CD4-positive, alpha-beta T cell treated with Interleukin-12 subunit alpha and Interleukin-12 subunit beta, for 1 hour (primary cell): ENCODE measurements at regions not wholly inside any gene's neighbourhood (a gene's known extent, or its start where the extent isn't known, plus 50 kb on each side); places are given as distances from the start of the nearest gene placed in this dataset.

ENCODE experiments used
- DNase-seq: peaks from one replicate; pipeline ENCODE4 v3.0.0-alpha.2; 2020

DNA sequence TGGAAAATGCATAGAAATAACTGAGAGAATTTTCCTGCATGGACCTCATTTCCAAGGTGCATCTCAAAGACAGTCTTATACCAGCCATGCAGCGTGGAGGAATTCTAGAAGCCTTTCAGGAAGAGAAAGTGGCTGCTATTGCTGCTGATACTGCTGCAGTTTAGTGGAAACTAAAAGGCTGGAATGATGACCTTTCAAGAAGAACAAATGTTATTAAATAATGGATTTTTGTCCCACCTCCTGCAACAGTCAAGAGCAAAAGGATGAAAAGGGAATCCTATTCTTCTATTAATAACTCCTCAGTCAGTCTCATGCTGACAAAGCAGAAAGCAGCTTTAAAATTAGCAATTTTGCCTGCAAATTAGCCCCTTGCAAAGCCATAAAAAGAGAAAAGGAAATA lies 68.2 kb upstream of the C1orf87 start:
- DNase-seq, result no peak

DNA sequence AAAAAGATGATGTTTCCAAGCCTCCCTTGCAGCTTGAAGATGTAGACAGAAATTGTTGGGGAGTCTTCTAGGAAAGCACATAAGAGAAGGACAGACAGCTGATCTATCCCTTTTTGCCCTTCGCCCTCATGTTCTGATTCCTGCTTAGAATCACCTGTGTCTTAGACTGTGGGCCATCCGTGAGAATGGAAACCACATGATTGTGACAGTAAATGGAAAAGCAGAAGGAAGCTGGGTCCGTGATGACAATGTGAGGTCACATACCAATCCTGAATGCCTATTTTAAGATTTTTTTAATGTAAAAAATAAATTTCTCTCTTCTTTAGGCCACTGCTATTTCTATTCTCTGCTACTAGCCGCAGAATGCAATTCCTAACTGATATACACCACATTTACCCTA lies 67.7 kb upstream of the C1orf87 start:
- no peak for DNase-seq

DNA sequence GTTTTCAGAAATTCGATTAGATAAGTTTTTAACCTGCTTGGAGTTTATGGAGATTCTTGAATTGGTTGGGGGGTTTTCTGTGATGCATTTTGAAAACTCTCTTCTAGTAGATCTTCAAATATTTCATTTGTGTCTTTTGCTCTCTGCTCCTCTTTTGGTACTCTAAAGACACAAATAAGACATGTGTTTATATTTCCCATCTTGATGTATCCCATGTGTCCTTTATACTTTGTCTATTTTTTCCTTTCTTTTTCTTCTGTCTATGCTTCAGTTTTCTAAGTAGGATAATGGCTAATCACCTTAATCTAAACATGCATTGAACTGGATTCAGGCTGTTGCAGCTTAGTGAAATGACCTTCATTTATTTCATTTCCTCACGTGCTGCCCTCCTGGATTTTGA lies 63.8 kb upstream of the C1orf87 start:
- DNase-seq, result no peak

DNA sequence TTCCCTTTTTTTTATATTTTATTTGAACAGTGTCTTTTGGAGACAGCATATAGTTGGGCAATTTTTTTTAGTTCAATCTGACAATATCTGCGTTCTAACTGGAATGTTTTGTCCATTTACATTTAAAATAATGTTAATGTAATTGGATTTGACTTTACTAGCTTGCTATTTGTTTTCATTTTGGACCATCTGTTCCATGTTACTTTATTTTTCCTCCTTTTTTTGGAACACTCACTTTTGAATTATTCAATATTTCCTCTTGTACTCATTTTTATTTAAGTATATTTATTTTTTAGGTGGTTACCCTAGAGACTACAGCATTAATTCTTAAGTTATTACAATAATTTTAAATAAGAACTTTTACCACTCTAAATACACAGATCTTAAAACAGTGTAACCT lies 62.8 kb upstream of the C1orf87 start:
- no peak for DNase-seq

DNA sequence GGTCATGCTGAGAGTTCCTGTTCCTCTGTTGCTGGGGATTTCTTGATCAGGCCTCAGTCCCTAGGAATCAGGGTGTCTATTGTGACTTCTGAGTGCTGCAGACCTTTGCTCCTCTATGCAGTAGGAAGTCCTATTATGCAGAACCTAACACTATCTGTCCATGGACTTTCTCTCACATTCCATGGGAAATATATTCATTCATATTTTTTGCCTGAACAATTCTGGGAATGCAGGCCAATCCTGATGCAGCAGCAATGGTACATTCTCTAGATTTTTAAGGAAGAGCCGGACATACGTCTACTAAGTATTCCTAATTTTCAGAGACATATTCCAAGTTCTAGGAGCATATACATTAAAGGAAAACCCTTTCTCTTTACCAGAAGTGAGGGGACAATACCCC lies 61.1 kb upstream of the C1orf87 start:
- DNase-seq, result no peak

DNA sequence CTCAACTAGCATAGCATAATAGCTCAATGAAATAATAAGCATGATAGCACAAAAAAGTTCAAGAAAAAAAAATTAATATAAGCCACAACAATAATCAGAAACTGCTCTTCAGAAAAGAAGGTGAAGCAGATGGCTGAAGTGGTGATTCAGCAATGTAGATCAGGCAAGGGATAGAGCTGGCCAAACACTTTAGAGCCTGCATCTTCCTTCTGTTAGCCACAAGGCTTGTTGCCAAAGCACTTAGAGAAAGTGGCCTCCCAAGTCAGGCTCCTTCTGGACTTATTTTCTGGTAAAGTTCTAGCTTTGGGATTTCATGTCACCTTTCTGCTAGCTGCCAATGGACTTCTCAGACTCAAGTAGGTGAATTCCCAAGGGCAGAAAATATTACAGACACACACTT lies 60.3 kb upstream of the C1orf87 start:
- DNase-seq, result no peak

DNA sequence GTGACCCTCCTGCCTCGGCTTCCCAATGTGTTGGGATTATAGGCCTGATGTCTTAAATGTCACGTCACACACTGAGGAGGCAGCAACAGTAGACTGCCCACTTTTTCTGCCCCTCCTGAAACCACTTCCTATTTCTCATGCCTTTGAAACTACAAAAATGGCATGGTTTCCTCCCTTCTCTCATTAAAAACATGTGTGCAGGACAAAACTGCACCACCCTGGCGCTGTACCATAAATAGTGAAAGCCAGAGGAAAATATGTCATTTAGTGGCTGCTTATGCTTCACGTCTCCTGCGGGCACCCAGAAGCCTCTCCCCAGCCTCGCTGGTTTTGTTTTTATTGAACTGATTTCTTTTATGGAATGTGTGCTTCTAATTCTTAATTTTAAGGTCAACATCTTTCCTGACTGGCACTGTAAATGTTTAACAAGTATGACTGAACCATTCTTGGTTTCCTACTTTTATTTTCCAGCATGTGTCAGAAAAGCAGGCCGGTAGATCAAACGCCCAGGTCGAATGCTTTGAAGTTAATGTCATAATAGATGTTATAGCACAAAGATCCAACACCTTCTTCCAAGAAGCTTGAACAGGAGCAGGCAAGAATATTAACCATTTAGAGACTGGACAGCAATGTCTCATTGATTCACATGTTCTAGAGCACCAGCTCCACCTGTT lies 59.6 kb upstream of the C1orf87 start:
- no peak for DNase-seq

DNA sequence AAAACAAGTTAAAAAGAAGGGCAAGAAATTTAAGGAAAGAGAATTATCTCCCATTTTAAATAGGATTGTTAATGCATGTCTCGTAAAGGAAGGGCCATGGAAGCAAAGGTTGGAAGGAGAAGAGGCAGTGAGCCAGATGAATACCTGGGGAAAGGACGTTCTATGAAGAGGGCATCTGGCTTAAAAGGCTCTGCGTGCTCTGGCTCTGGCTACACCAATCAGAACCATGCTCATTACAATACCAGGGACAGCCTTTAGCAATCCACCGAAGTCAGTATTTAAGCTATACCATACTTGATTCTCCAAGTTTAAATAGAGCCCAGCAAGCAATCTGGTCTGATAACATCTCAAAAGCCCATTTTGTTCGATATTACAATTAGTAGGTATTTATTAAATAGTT lies 58.5 kb upstream of the C1orf87 start:
- DNase-seq, result no peak

DNA sequence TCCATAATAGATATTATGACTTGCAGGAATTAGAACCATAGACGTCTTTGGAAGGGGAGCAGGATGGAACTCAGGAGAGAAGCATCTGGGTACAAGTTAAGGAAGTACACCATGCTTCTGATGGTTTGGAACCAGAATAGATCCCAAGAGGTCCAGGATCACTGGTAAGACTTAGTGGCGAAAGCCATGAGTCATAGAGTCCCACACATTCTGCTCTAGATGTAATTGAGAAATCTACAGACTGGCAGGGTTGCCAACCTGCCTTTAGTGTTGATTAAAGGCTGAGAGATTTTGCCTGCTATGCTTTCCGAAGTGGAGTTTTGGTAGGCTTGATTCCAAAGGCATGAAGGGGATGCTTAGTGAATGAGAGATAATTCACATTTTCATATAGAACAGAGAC lies 57.1 kb upstream of the C1orf87 start:
- no peak for DNase-seq

DNA sequence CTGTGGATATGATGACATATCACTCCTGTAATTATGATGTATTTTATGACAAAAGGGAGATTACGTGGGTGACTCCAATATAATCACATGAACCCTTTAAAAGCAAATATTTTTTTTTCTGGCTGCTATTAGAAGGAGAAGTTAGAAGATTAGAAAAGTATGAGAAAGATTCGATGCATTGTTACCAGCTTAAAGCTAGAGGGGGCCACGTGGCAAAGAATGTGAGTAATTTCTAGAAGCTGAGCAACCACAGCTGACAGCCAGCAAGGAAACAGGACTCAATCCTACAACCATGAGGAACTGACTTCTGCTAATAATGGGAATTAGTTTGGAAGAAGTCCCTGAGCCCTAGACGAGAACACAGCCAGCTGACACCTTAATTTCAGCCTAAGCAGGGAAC lies 56.3 kb upstream of the C1orf87 start:
- DNase-seq, result no peak

DNA sequence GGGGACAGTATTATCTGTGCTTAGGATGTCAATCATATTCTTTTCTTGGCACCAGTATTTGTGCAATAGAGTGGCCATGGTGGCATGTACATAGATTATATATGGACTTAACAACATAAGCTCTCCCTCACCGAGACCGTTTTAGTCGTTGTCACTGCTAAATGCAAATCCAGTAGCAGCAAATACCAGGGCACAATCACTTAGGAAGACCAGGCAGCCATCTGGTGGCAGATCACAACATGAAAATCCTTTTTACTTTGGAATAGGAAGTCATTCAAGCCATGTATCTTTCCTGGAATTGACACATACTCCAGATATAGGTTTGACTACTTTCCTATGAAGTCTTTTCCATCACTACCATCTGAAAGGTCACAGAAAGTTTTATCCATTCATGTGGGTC lies 53.2 kb upstream of the C1orf87 start:
- no peak for DNase-seq
